Endothelial cell of umbilical vein (primary cell): ENCODE measurements at regions not wholly inside any gene's neighbourhood (a gene's known extent, or its start where the extent isn't known, plus 50 kb on each side); places are given as distances from the start of the nearest gene placed in this dataset.

Experiments
- BruUV-seq: library from RNA; stranded (reverse); fragments of 400-500 nt; replicated peaks from 2 replicates; lab custom pipeline; 2021; lab: Mats Ljungman, UMichigan
- CTCF ChIA-PET: fragments of 300-600, 350-600 bp; sonication (Branson Sonifier 250); formaldehyde crosslinking; loops from one replicate; lab custom pipeline; 2021; ENCODE audit warnings: antibody characterized with exemption, inconsistent platforms; lab: Charles Lee
- POLR2A ChIA-PET: fragments of 300-600, 350-600 bp; sonication (Branson Sonifier 250); formaldehyde crosslinking; loops from one replicate; lab custom pipeline; 2021; ENCODE audit warnings: antibody characterized with exemption, inconsistent platforms; lab: Charles Lee
- DNase-seq: peaks from one replicate; pipeline ENCODE4 v3.0.0-alpha.2; 2011; ENCODE audit warnings: low read depth, low spot score
- FAIRE-seq: peaks from 2 replicates; lab custom pipeline; 2011; peaks lifted over from hg19 to GRCh38; lab: Jason Lieb, UNC
- H2AFZ ChIP-seq: 2 replicates; pipeline ENCODE4 v1.6.0; 2012; ENCODE audit warnings: low read depth, low read length, control low read depth, inconsistent platforms
- H3K27ac ChIP-seq: 2 replicates; pipeline ENCODE4 v1.5.1; 2011; ENCODE audit warnings: low read depth, mild to moderate bottlenecking, control low read depth, low read length, moderate library complexity; ENCODE audit not compliant: insufficient read depth
- H3K27me3 ChIP-seq, 2 experiments: 2 replicates each; pipeline versions ENCODE4 v1.6.0 to v1.6.1; 2011; ENCODE audit warnings: low read length in 2 of 2, mixed read lengths in 1 of 2; ENCODE audit not compliant: control insufficient read depth in 2 of 2, insufficient read depth in 2 of 2
- H3K36me3 ChIP-seq, 2 experiments: 2 replicates in 1 of 2; 3 replicates in 1 of 2; pipeline ENCODE4 v1.5.1; 2011; ENCODE audit warnings: low read length in 2 of 2, mild to moderate bottlenecking in 1 of 2, moderate library complexity in 1 of 2; ENCODE audit not compliant: control insufficient read depth in 2 of 2, insufficient read depth in 2 of 2; ENCODE audit errors: extremely low read depth in 1 of 2
- H3K4me1 ChIP-seq: 3 replicates; pipeline ENCODE4 v1.5.1; 2011; ENCODE audit warnings: mild to moderate bottlenecking, low read length; ENCODE audit not compliant: control insufficient read depth, insufficient read depth; ENCODE audit errors: extremely low read depth
- H3K4me2 ChIP-seq: 2 replicates; pipeline ENCODE4 v1.6.1; 2011; ENCODE audit warnings: low read length, control low read depth, mixed read lengths; ENCODE audit not compliant: insufficient read depth
- H3K4me3 ChIP-seq, 3 experiments: fragments of 200-600 bp in 1 of 3; sonication (generic), shearing (Covaris generic) in 1 of 3; replicated peaks in 1 of 3; 2 replicates each; pipeline ENCODE4 v1.5.1; 2011 to 2016; ENCODE audit warnings: control low read depth in 3 of 3, low read length in 3 of 3, mild to moderate bottlenecking in 2 of 3, inconsistent platforms in 1 of 3, low read depth in 1 of 3, moderate library complexity in 1 of 3; ENCODE audit not compliant: insufficient read depth in 1 of 3
- H3K79me2 ChIP-seq: 2 replicates; pipeline ENCODE4 v1.6.0; 2012; ENCODE audit warnings: low read length, inconsistent platforms; ENCODE audit not compliant: control insufficient read depth, insufficient read depth
- H3K9ac ChIP-seq: replicated peaks from 2 replicates; pipeline ENCODE3; 2011; ENCODE audit warnings: low read length, control low read depth; ENCODE audit not compliant: insufficient read depth; ENCODE audit errors: extremely low read depth
- H3K9me1 ChIP-seq: replicated peaks from 3 replicates; pipeline ENCODE4 v1.6.0; 2011; ENCODE audit warnings: mild to moderate bottlenecking, low read length; ENCODE audit not compliant: control insufficient read depth, insufficient read depth; ENCODE audit errors: extremely low read depth
- H3K9me3 ChIP-seq: replicated peaks from 2 replicates; pipeline ENCODE4 v1.5.1; 2012; ENCODE audit warnings: low read length, inconsistent platforms; ENCODE audit not compliant: control insufficient read depth, insufficient read depth
- H4K20me1 ChIP-seq: replicated peaks from 2 replicates; pipeline ENCODE3; 2011; ENCODE audit warnings: mild to moderate bottlenecking, low read length; ENCODE audit not compliant: control insufficient read depth, insufficient read depth; ENCODE audit errors: extremely low read depth
- CTCF ChIP-seq, 2 donors: IDR thresholded peaks; 1 replicate in 1 of 2; 2 replicates in 1 of 2; pipeline ENCODE4 v1.5.1; 2011; ENCODE audit warnings: low read length in 2 of 2, mild to moderate bottlenecking in 2 of 2, moderate library complexity in 2 of 2, control low read depth in 1 of 2, inconsistent platforms in 1 of 2, low read depth in 1 of 2; ENCODE audit not compliant: insufficient read depth in 1 of 2; ENCODE audit errors: extremely low read depth in 1 of 2
- EZH2 ChIP-seq: IDR thresholded peaks from 2 replicates; pipeline ENCODE4 v1.6.1; 2012; ENCODE audit warnings: borderline replicate concordance, low read depth, mild to moderate bottlenecking, moderate library complexity, low read length, inconsistent platforms; ENCODE audit not compliant: severe bottlenecking
- FOS ChIP-seq: IDR thresholded peaks from 2 replicates; pipeline ENCODE4 v1.6.1; 2011; ENCODE audit warnings: mild to moderate bottlenecking, low read length, moderate library complexity, borderline replicate concordance; ENCODE audit not compliant: insufficient read depth
- GATA2 ChIP-seq: IDR thresholded peaks from 2 replicates; pipeline ENCODE4 v1.7.0; 2011; ENCODE audit warnings: low read depth, mild to moderate bottlenecking, moderate library complexity, mixed read lengths, low read length; ENCODE audit not compliant: insufficient read length, insufficient read depth
- JUN ChIP-seq: IDR thresholded peaks from 2 replicates; pipeline ENCODE4 v1.6.1; 2011; ENCODE audit warnings: borderline replicate concordance, low read depth; ENCODE audit not compliant: insufficient read length, insufficient read depth
- MAX ChIP-seq: IDR thresholded peaks from 2 replicates; pipeline ENCODE4 v1.6.1; 2011; ENCODE audit not compliant: insufficient read depth, insufficient read length
- MYC ChIP-seq: IDR thresholded peaks from one replicate; pipeline ENCODE4 v1.6.1; 2011; ENCODE audit warnings: mild to moderate bottlenecking, low read depth, low read length
- POLR2A ChIP-seq: IDR thresholded peaks from 2 replicates; pipeline ENCODE4 v1.6.1; 2012; ENCODE audit warnings: low read depth, mild to moderate bottlenecking, control low read depth, low read length
- POLR2AphosphoS5 ChIP-seq: IDR thresholded peaks from 2 replicates; pipeline ENCODE4 v1.6.1; 2012; ENCODE audit warnings: low read depth, mild to moderate bottlenecking, control low read depth, low read length, moderate library complexity; ENCODE audit not compliant: insufficient read depth
- dilution Hi-C: fragments of 300-500 bp; cut with MboI; formaldehyde crosslinking; loops from one replicate; pipeline ENCODE4 v1.15.0; 2019; ENCODE audit warnings: low sequenced_read_pairs; ENCODE audit not compliant: extremely low pct_ligation_motif_present
- intact Hi-C: fragments of 100-400 bp; cut with micrococcal nuclease; formaldehyde crosslinking; loops from one replicate; pipeline ENCODE4 v1.10.0; 2022

GRCh38 chr11:92439133-92439532, 214.5 kb downstream of the FAT3 start:
- TF ChIP-seq JUN (no peak), GATA2 (no peak), EZH2 (no peak), FOS (no peak), MAX (no peak), POLR2A (no peak), CTCF (IDR thresholded peaks at IDR 0.05; ENCODE audit: extremely low read depth in 1 of 2, insufficient read depth in 1 of 2, low read depth in 1 of 2, low read length in 2 of 2) (no peak), MYC (no peak), POLR2AphosphoS5 (no peak)
- no peaks in the 10 kb centered on the region for H3K9me1 ChIP-seq
- no peaks in the 10 kb centered on the region for H3K9me3 ChIP-seq
- no peak overlapping the region for H3K9ac ChIP-seq
- no peak overlapping the region for H3K4me2 ChIP-seq
- dilution Hi-C loops, result no loop called here
- no peaks in the 10 kb centered on the region for H3K27me3 ChIP-seq
- no peak overlapping the region for H2AFZ ChIP-seq
- H3K27ac ChIP-seq, result no peak overlapping the region
- no peak overlapping the region for H3K4me3 ChIP-seq
- intact Hi-C loops, result no loop called here
- H3K79me2 ChIP-seq, result no peaks in the 10 kb centered on the region
- DNase-seq (no peak), FAIRE-seq (no peak)
- ChIA-PET CTCF (no interaction called here), POLR2A (no interaction called here)
- H3K36me3 ChIP-seq, result no peaks in the 10 kb centered on the region
- no peaks in the 10 kb centered on the region for H3K4me1 ChIP-seq
- H4K20me1 ChIP-seq, result no peaks in the 10 kb centered on the region
- no TSS peak for BruUV-seq
